ENCODE measurements at regions not wholly inside any gene's neighbourhood (a gene's known extent, or its start where the extent isn't known, plus 50 kb on each side); places are given as distances from the start of the nearest gene placed in this dataset.

DNA sequence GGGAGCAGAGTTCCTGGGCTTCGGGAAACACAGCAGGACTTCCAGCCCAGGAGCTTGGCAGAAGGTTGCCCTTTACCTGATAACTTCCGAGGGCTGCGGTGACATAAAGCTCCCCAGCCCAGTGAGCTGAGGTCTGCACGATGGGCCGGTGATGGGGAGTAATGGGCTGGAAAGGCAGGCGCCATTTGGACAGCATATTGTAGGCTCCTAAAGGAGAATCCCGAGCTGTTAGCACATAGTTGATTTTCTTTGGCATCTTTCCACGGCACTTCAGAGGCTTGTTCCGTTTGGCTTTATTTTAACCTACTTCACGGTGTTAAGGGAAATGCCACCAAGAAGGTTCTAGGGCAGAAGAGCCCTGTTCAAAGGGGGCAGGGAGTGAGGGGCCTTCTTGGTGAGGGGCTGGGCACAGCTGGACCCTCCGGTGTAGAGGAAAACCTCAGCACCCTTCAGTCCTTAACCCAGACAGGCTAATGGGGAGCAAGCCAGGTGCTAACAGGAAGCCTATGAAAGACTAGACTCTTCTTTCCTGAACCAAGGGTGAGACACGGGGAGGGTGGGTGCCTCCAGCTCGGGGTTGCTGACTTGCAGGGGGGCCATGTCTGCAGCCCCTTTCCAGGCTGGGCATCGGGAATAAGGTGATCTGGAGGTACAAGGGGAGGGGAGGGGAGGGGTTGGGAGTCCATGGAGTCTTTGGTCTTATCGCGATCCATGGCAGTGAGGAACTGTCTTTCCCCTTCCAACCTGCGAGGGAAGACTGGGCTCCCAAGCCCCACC is 347.7 kb downstream of the GLRX3 start:
- no peak overlapping the region for H3K4me3 ChIP-seq
- no peaks in the 10 kb centered on the region for H3K36me3 ChIP-seq
- no peak for DNase-seq
- 67 to 78% (median 75%) methylated on average over 16 to 17 of the region's 17 CpGs for WGBS, 5 donors
- intact Hi-C loops (cut with DNase I; ENCODE audit: low total_unique reads): no loop called here
- no peak overlapping the region for H3K27ac ChIP-seq
- TF ChIP-seq POLR2A (IDR thresholded peaks at IDR 0.05): no peak
- TF ChIP-seq CTCF (IDR thresholded peaks at IDR 0.05 in 8 of 11, conservative IDR thresholded peaks at IDR 0.05 in 3 of 11): no peak
- no peak for TF ChIP-seq POLR2AphosphoS5 (IDR thresholded peaks at IDR 0.05)
- H3K4me1 ChIP-seq: no peaks in the 10 kb centered on the region
- peaks cover 0 to 12% (median 0%) of the 10 kb centered on the region in 7 donors for H3K27me3 ChIP-seq (replicated peaks in 1 of 7)
- peaks cover 0 to 7% (median 0%) of the 10 kb centered on the region in 8 donors for H3K9me3 ChIP-seq

DNA sequence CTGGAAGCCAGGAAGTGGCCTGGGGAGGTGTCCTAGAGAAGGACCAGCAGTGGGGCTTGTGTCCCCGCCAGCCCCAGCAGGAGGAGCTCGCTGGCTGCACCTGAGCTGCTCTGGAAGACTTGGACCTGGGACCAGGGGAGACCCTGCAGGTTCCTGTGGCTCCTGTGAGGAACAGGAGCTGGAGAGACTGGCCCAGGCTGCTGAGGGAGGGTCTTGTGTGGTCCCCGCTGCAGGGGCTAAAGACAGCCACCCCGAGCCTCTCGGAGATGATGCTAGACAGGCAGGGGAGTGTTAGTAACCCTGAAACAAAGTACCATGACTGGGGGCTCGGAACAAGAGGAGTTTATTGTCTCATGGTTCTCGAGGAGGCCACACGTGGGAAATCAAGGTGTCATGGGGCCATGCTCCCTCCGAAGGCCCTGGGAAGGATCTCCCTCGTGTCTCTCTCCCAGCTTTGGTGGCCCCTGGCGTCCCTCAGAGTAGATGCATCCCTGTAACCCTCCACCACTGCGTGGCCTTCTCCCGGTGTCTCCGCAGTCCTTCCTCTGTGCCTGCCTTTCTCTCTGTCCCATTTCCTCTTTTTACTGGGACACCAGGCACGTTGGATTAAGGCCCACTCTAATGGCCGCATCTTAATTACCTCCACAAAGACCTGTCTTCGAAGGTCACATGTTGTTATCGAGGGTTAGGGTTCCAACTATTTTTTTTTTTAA is 348.4 kb downstream of the GLRX3 start:
- intact Hi-C loops (cut with DNase I; ENCODE audit: low total_unique reads): no loop called here
- WGBS, 5 donors: 74 to 80% (median 78%) methylated on average over 15 to 18 of the region's 18 CpGs
- TF ChIP-seq CTCF (IDR thresholded peaks at IDR 0.05 in 8 of 11, conservative IDR thresholded peaks at IDR 0.05 in 3 of 11) (no peak), POLR2AphosphoS5 (IDR thresholded peaks at IDR 0.05) (no peak), POLR2A (IDR thresholded peaks at IDR 0.05) (no peak)
- Histone ChIP-seq H3K4me3 (no peak overlapping the region), H3K36me3 (no peaks in the 10 kb centered on the region), H3K27me3 (replicated peaks in 1 of 7) (peaks cover 0 to 12% (median 0%) of the 10 kb centered on the region in 7 donors), H3K27ac (no peak overlapping the region), H3K4me1 (no peaks in the 10 kb centered on the region), H3K9me3 (peaks cover 0 to 7% (median 0%) of the 10 kb centered on the region in 8 donors)
- no peak for DNase-seq

DNA sequence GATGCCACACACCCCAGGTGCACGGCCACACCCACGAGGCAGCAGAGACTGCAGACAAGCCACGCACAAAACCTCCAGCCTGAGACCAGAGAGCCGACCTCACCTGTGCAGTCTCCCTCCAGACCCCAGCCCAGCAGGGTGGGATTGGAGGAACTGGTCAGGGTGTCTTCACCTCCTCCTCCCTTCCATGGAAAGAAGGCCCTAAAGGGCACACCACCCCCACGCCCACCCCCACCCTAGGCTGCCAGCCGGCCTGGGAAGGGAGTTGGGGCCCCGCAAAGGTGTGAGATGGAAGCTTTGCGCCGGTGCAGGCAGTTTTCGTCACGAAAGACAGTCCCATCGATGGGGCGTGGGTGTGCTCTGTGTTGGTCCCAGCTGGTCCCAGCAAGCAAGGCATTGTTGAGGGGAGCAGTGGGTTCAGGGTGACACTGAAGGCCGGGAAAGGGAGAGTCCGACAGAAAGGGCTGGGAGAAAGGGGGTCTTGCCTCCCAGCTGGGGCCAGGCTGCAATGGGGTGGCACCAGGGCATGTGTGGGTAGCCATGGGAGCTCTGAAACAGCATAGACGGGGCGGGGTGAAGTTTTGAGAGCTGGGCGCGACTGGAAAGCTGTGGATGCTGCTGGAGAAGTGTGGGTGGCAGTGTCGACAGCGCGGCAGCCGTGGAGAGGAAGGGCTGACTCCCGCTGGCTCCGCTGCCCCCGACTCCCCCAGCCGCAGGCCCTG is 349.2 kb downstream of the GLRX3 start:
- peaks cover 0 to 7% (median 0%) of the 10 kb centered on the region in 8 donors for H3K9me3 ChIP-seq
- H3K27me3 ChIP-seq (replicated peaks in 1 of 7): peaks cover 0 to 12% (median 0%) of the 10 kb centered on the region in 7 donors
- TF ChIP-seq CTCF (IDR thresholded peaks at IDR 0.05 in 8 of 11, conservative IDR thresholded peaks at IDR 0.05 in 3 of 11) (no peak), POLR2AphosphoS5 (IDR thresholded peaks at IDR 0.05) (no peak), POLR2A (IDR thresholded peaks at IDR 0.05) (no peak)
- 82 to 87% (median 83%) methylated on average over 22 to 27 of the region's 27 CpGs for WGBS, 5 donors
- intact Hi-C loops (cut with DNase I; ENCODE audit: low total_unique reads): no loop called here
- no peak overlapping the region for H3K4me3 ChIP-seq
- no peak for DNase-seq
- H3K36me3 ChIP-seq: no peaks in the 10 kb centered on the region
- H3K4me1 ChIP-seq: no peaks in the 10 kb centered on the region
- no peak overlapping the region for H3K27ac ChIP-seq
